DMS53 (cell line): ENCODE measurements at regions not wholly inside any gene's neighbourhood (a gene's known extent, or its start where the extent isn't known, plus 50 kb on each side); places are given as distances from the start of the nearest gene placed in this dataset.
"Not testable (repeated sequence)": the region's sequence is repeated elsewhere in the genome, so short reads cannot be mapped to it uniquely, and the experiment has no call there.

Experiments used
- DNase-seq: peaks from one replicate; lab custom pipeline; 2025; lab: John Stamatoyannopoulos, UW

GRCh38 chr6:63441266-63441956 is 121.6 kb upstream of the LGSN start:
- DNase-seq: peak; percentile 98

GRCh38 chr6:63442870-63443269 is 123.1 kb upstream of the LGSN start:
- DNase-seq: no peak

GRCh38 chr6:63444768-63445167 is 125.0 kb upstream of the LGSN start:
- DNase-seq: no peak

- DNase-seq: no peak
Measured at GRCh38 chr6:63446405-63446804, 125.9 kb upstream of the LOC128125822 start.

GRCh38 chr6:63447134-63447533 is 125.1 kb upstream of the LOC128125822 start:
- DNase-seq: no peak

- DNase-seq: peak; percentile 23
Measured at GRCh38 chr6:63448229-63448628, 124.1 kb upstream of the LOC128125822 start.

- no peak for DNase-seq
Measured at GRCh38 chr6:63449714-63450113, 122.6 kb upstream of the LOC128125822 start.

DNA sequence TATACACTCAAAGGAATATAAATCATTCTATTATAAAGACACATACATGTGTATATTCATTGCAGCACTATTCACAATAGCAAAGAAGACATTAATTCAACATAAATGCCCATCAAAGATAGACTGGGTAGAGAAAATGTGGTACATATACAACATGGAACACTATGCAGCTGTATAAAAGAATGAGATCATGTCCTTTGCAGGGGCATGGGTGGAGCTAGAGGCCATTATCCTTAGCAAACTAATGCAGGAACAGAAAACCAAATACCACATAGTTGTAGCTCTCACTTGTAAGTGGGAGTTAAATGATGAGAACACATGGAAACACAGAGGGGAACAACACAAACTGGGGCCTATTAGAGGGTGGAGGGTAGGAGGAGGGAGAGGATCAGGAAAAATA is 121.0 kb upstream of the LOC128125822 start:
- no peak for DNase-seq

- DNase-seq: peak; percentile 33
Measured at GRCh38 chr6:63452125-63452524, 120.2 kb upstream of the LOC128125822 start.

DNA sequence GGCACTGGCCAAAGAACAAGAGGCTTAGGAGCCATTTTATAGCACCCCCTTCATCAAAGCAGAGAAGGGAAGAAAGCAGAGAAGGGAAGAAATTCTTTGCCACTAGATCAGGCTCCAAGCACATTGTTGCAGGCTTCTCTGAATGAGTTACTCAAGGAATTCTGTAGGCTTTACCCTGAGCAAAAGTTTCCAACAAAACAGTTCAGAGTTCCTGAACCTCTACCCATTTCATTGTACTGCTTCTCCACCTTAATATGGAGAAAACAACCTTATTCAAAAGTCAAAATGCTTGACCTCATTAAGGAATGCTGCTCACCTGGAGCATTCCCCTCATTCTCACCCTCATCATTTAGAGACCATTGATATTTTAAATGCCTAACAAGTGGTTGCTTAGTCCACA is 115.5 kb upstream of the LOC128125822 start:
- no peak for DNase-seq

DNA sequence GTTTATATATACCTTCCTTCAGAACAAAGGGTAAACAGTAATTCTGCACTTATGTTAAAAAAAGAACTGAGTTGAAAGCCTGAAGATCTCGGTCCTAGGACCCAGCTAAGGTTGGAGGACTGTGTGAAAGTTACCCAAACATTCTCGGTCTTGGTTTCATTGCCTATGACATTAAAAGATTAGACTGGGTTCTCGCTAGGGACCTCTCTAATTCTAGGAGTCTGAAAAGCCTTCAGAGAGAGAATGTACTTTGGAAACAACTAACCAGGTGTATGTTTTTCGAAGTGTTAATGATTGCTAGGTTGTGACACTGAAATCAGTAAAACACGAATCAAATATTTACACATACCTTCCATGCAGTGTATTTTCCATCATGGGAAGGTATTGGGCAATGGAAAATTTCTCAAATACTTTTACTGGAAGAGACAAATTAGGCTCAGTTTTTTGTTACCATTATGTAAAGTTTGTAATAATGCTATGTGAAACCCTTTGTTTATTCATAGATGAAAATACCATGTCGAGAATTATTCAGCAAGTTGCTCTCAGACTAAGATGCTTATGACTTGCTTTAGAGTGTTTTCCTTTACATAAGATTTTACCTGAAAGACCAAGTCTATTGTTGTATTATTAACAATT is 113.7 kb upstream of the LOC128125822 start:
- DNase-seq: peak; percentile 67

- no peak for DNase-seq
Measured at GRCh38 chr6:63459814-63460213, 112.5 kb upstream of the LOC128125822 start.

DNA sequence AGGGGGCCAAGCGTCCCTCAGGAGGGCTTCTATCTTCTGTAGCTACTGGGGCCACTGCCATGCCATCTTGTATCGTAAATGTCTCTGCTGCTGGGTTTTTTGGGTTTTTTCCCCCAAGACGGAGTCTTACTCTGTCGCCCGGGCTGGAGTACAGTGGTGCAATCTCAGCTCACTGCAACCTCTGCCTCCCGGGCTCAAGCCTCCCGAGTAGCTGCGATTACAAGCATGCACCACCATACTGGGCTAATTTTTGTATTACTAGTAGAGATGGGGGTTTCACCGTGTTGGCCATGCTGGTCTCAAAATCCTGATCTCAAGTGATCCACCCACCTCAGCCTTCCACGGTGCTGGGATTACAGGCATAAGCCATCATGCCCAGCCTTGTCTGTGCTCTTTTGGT is 111.3 kb upstream of the LOC128125822 start:
- DNase-seq: no peak

DNA sequence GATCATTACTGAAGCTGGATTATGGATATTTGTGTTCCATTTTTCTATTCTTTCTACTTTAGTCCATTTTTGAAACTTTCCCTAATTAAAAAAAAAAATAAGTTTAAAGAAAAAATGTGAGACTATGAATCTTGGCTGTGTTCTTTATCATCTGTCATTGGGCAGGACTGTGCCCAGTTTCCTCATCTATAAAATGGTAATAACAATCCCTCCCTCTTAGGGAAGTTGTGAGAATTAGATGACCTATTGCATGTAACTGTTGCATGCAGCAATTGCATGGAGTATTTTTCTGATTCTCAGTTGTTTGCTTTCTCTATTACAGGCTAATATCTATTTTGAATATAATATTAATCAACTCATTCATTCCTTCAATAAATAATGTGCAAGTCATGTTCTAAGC is 108.2 kb upstream of the LOC128125822 start:
- no peak for DNase-seq

- no peak for DNase-seq
Measured at GRCh38 chr6:63465750-63466149, 106.5 kb upstream of the LOC128125822 start.

DNA sequence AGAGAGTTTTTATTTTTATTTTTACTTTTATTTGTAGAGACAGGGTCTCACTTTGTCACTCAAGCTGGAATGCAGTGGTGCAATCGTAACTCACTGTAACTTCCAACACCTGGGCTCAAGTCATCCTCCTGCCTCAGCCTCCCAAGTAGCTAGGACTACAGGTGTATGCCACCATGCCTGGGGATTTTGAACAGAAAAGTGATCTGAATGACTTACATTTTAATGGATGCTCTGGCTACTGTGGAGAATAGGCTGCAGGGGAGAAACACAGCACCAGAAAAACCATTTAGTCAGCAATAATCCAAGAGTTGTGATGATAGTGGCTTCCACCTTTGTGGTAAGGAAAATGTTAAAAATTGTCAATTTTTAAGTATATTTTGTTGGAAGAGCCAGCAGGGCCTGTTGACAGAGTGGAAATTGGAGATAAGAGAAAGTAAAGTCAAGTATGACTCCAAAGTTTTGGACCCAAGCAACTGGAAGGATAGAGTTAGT is 106.0 kb upstream of the LOC128125822 start:
- DNase-seq: no peak

GRCh38 chr6:63467247-63467954 is 104.9 kb upstream of the LOC128125822 start:
- DNase-seq: no peak

- DNase-seq: not testable (repeated sequence)
Measured at GRCh38 chr6:63471145-63471544, 101.1 kb upstream of the LOC128125822 start.

DNA sequence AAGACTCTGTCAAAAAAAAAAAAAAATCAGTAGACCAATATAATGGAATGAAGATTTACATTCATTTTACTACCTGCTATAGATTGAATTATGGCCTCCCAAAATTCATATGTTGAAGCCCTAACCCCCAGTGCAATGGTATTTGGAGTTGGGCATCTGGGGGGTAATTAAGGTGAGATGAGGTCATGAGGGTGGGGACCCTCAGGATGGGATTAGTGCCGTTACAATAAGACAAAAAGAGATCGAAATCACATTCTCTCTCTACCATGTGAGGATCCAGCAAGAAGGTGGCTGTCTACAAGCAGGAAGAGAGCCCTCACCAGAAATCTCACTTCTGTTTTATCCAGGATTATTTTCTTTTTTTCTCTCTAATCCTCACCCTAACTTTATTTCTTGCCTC is 100.6 kb upstream of the LOC128125822 start:
- DNase-seq: no peak

- no peak for DNase-seq
Measured at GRCh38 chr6:63475707-63476106, 96.6 kb upstream of the LOC128125822 start.

DNA sequence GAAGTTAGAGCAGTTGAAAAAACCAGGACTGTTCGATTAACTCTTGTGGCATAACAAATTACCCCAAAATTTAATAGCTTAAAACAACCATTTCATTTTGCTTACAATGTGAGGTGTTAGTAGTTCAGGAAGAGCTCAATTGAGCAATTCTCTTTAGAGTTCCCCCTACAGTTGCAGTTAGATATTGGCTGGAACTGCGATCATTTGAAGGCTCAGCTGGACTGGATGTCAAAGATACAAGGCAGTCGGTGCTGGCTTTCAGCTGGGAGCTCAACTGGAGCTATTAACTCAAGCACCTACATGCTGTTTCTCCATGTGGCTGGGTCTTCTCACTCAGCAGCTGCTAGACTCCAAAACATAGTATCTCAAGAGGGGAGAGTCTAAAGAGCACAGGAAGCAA is 96.0 kb upstream of the LOC128125822 start:
- DNase-seq: peak; percentile 31

DNA sequence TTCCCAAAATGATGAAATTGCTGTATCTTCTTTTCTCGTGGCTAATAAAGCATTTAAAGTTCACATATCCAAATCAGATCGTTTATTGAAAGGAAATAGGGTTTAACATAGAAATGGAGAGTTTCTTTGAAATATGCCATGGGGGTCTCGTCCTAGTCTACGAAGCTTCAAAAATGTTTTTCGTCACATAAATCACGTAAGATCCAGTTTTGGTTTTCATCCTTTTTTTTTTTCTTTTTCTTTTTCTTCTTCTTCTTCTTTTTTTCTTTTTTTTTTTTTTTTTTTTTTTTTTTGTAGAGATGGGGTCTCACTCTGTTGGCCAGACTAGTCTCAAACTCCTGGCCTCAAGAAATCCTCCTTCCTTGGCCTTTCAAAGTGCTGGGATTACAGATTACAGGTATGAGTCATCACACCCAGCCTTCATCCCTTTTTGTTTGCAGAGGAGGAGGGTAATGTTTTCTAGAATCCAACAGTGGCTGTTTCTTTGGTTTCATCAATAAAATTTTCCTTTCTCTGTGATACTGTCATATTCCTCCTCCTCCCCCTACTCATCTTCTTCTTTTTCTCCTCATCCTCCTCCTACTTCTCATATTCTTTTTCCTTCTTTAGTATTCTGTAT is 94.7 kb upstream of the LOC128125822 start:
- DNase-seq: peak; percentile 8

DNA sequence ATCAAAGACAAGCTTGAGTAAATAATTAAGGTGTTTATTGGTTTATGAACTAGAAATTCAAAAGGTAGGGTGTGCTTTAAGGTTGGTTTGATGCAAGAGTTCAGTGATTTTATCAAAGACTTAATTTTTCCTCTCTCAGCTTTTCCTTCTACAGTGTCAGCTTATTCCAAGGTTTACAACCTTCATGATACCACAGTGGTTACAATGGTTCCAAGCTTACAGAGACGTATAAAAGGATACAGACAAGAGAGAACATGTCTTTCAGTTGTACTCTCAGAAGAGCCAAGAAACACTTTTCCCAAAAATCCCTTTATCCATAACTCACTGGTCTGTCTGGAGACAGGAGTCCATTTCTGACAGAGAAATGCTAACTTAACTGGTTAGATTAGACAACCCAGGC is 93.5 kb upstream of the LOC128125822 start:
- no peak for DNase-seq
